DLD1 (cell line): ENCODE measurements at regions not wholly inside any gene's neighbourhood (a gene's known extent, or its start where the extent isn't known, plus 50 kb on each side); places are given as distances from the start of the nearest gene placed in this dataset.
"Not testable (repeated sequence)": the region's sequence is repeated elsewhere in the genome, so short reads cannot be mapped to it uniquely, and the experiment has no call there.

Experiments used
- in situ Hi-C: cut with HindIII; loops from 2 replicates; pipeline ENCODE4 v1.10.0; 2017; ENCODE audit warnings: low sequenced_read_pairs

DNA sequence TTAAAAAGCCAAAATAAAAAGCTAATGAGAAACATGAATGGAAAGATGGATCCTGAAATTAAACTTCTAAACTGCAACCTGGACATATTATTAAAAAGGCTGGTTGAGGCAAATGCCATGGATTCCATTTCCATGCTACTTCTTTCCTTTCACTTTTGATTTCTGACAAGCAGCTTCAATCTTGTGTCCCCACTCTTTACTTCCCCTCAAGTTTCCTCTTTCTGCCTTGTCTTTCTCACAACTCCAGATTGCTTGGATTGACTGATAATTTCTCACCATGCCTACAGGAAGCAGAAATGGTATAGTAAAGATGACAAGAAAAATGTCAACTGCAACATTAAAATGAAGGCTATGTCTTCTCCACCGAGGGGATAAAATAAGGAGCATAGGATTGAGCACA lies 1136.7 kb downstream of the TUSC7 start:
- in situ Hi-C loops = no loop called here

DNA sequence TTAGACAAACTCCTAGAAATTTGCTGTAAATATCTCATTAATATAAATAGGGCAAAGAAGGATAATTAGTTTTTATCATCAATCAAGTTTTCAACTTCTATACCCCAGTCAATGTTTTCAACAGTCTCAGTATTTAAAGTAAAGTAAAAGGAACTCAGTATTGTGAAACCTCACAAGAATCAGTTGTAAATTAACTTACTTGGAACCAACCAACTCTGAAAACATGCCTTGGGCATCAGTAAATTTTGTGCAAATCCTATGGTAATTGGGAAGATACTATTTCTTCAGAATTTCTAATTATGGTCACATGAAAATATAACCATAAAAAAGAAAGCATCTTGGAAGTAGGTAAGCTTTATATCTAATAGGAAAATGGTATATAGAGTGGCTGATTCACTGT lies 1139.0 kb downstream of the TUSC7 start:
- in situ Hi-C loops = no loop called here

DNA sequence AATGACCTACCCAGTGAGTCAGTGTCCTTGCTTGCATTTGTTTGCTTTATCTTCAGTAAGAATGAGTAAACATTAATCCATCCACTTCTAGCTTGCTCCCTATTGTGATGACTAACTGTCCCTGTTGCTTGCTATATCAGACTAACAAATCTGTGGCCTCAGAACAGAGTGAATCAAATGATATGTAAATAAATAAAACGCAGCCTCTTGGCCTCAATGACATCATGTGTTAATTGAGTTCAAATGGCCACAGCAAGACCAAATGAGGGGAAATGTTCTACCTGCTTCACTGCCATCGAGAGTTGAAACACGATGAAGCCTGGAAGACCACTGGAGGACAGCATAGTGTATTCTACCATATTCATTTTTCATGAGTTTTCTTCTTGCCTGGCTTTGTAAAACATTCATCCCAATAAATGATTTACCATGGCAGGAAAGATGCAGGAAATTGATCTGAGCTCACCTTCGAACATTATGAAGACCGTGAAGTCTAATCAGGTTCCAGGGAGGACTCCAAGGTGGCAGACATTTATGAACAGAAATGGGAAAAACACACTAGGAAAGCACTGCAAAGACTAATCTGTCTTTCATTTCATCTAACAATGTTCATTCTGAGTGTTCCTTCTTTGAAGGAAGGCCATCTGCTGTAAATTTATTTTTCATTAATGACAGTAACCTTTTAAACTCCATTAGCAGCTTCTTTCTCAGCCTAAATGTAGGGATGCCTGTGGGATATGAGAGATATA lies 1144.5 kb downstream of the TUSC7 start:
- in situ Hi-C loops = no loop called here

- in situ Hi-C loops = no loop called here
Observed at GRCh38 chr3:117856354-117856753, 1146.8 kb downstream of the TUSC7 start.

- in situ Hi-C loops = no loop called here
Observed at GRCh38 chr3:117863146-117863545, 1153.6 kb downstream of the TUSC7 start.

- in situ Hi-C loops = no loop called here
Observed at GRCh38 chr3:117865338-117865737, 1155.8 kb downstream of the TUSC7 start.

- in situ Hi-C loops = no loop called here
Observed at GRCh38 chr3:117868766-117869165, 1159.2 kb downstream of the TUSC7 start.

DNA sequence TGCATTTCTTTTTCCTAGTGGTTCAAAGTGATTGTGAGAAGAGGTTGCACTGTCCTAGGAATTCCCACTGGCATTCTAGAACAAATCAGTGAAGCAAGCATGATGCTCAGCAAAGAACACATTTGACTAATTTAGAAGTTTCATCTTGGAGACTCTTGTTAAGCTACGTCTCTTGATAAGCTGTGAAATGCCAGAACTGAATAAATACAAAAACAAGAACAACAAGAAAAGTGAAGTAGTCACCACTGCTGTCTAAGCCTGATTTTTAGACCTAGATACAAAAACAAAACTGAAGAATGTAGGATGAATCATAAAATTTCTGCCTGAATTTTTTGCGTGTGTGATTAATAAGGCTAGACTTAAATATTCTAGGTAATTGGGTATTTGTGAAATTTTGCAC lies 1162.4 kb downstream of the TUSC7 start:
- in situ Hi-C loops = no loop called here

- in situ Hi-C loops = not testable (repeated sequence)
Observed at GRCh38 chr3:117872594-117873248, 1161.9 kb downstream of the IGSF11 start.

DNA sequence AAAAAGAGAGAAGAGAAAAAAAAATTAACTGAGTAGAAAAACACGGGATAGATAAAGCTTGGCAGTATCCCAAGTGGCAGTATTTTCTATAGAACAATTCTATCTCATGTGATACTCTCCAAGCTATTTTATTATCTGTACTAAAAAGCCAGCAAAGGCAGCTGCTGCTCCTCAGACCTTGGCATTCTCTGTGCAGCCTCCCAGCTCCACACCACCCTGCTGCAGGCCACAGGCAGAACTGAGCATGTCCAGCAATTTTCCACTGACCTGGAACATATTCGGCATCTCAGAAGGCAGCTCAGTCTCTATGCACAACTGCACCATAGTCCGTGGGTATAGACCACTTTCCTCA lies 1161.4 kb downstream of the IGSF11 start:
- in situ Hi-C loops = no loop called here

DNA sequence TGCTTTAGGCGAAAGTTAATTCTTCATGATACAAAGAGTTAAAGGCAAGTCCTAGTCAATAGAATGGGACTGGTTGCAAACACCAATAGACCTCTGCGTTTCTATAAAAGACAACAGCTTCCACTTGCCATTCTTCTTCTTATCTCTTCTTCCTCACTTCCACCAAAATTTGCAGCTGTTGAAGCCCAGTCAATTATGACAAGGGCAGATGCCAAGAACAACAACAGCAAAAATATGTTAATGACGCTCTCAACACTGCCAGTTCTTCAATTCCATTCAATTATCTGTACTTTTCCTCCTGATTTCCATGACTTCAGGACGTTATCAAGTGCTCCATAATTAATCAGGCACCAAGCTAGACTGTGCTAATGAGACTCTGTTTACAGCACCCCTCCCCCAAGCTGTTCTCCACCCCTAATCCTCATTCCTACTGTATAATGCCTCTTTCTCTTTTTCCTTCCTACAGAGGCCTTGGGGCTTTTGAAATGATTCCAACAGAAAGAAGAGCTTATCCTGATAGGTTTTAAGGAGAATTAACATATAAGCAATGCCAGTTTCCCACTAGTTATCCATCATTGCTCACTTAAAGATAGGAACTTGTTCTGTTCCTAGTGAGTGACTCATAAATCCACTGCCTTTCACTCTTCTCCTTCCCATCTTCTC lies 1160.5 kb downstream of the IGSF11 start:
- in situ Hi-C loops = no loop called here

DNA sequence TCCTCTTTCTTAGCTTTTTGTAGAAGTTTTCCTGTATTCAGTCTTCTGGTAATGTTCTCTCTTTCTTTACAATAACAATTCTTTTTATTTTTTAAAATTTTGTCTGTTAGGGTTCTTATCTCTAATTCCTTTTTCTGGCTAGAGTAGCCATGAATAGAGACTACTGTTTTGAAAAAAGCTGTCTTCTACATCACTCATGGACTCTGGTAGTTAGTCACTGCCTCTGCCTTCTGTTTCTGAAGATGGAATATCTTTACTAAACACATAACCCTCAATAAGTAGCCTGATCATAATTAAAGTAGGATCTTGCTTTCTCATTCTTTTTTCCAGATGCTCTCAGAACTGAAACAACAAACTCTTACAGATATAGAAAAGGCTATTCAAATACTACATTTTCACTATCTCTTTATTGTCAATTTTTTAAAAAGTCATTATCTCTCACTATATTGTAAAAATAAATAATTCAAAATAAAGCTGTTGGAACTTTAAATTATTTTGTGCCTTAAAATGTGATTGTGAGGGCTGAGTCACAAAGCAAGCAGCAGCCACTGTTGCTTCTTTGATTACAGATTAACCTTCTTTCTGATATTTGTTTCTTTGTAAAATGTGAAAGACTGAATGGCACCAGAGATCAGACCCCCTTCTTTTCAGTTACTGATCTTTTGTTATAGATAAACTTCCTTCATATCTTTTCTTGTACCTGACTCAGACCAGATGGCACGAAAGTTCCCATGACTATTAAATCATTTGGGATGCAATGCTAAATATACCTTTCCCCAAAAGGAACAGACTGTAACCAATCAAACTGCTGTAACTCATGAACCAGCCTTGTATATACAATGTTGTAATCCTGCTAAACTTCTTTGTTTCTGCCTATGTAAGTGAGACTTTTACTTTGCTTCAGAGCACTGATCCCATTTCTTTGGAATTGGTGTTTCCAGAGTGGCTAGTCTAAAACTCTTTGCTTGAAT lies 1159.5 kb downstream of the IGSF11 start:
- in situ Hi-C loops = no loop called here

GRCh38 chr3:117875887-117876286 lies 1158.8 kb downstream of the IGSF11 start:
- in situ Hi-C loops = no loop called here

- in situ Hi-C loops = no loop called here
Observed at GRCh38 chr3:117880638-117881037, 1154.0 kb downstream of the IGSF11 start.

GRCh38 chr3:117881210-117881609 lies 1153.4 kb downstream of the IGSF11 start:
- in situ Hi-C loops = no loop called here

DNA sequence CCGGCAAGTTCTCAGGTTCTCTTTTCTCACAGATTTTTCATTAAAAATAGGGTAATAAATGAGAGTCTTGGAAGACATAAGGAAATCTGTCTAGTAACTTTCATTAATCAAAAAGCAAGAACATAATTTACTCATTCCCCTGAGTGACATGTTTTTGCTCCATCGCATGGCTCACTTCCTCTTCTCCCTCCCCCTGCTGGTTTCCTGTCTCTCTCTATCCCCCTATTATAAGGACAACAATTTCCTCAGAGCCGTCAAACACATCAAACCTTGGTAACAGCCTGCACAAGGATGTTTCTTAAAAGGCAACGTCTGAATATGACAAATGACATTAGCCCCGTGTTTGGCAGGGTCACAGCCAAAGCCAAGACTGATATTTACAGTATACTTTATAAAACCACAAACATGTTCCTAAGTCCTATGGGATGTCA lies 1149.6 kb downstream of the IGSF11 start:
- in situ Hi-C loops = no loop called here

DNA sequence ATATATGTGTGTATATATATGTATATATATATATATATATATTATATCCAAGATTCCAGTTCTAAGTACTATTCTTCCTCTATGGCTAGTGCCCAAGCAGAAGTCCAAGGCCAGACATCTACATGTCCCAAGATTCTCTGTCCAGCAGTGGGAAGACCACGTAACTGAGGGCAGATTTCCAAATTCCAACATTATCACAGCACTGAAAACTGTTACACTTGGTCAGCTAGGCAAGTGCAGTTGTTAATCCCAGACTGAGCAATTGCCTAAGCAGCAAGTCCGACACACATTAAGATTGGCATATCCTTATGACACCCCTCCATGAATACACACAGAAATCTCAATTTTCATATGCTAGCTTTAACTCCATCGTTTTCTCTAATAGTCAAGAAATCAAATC lies 1148.5 kb downstream of the IGSF11 start:
- in situ Hi-C loops = no loop called here

DNA sequence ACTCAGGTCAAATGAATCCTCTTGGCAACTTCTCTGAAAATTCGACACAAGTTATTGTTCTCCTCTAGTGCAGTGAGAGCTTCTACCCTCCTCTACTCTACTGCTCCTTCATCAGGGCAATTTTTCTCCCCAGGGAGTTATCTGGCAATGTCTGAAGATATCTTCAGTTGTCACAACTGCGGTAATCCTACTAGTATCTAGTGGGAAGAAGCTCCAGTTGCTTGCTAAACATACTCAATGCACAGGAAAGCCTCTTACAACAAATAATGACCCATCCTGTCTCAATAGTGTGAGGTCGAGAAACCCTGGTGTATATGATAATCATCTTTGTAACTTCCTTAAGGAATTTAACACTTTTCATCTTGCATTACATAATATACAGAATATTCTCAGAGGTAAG lies 1147.6 kb downstream of the IGSF11 start:
- in situ Hi-C loops = no loop called here

GRCh38 chr3:117887901-117888300 lies 1146.7 kb downstream of the IGSF11 start:
- in situ Hi-C loops = no loop called here

DNA sequence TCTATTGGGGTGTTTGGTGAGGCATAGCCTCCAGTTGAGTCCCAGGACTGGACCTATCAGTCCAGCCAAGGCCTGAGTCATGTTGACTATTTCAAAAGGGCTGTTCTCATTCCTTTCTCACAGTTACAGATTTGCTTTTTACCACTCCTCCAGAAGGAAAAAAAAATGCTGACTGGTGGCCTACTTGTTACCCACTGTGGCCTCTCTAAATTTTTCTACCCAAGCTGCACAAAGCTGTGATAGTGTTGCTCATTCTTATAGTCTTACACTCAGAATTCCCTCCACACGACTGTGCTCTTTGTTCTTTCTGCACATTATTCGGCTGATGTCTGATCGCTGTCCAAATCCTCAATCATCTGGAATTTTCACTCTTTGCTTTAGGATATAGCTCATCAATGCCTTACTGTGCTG lies 1142.2 kb downstream of the IGSF11 start:
- in situ Hi-C loops = no loop called here

GRCh38 chr3:117893001-117893400 lies 1141.6 kb downstream of the IGSF11 start:
- in situ Hi-C loops = no loop called here
